Endothelial cell of umbilical vein (primary cell): ENCODE measurements at regions not wholly inside any gene's neighbourhood (a gene's known extent, or its start where the extent isn't known, plus 50 kb on each side); places are given as distances from the start of the nearest gene placed in this dataset.

ENCODE experiments used
- BruUV-seq: library from RNA; stranded (reverse); fragments of 400-500 nt; replicated peaks from 2 replicates; lab custom pipeline; 2021; lab: Mats Ljungman, UMichigan
- CTCF ChIA-PET: fragments of 300-600, 350-600 bp; sonication (Branson Sonifier 250); formaldehyde crosslinking; loops from one replicate; lab custom pipeline; 2021; ENCODE audit warnings: antibody characterized with exemption, inconsistent platforms; lab: Charles Lee
- POLR2A ChIA-PET: fragments of 300-600, 350-600 bp; sonication (Branson Sonifier 250); formaldehyde crosslinking; loops from one replicate; lab custom pipeline; 2021; ENCODE audit warnings: antibody characterized with exemption, inconsistent platforms; lab: Charles Lee
- DNase-seq: peaks from one replicate; pipeline ENCODE4 v3.0.0-alpha.2; 2011; ENCODE audit warnings: low read depth, low spot score
- FAIRE-seq: peaks from 2 replicates; lab custom pipeline; 2011; peaks lifted over from hg19 to GRCh38; lab: Jason Lieb, UNC
- H2AFZ ChIP-seq: 2 replicates; pipeline ENCODE4 v1.6.0; 2012; ENCODE audit warnings: low read depth, low read length, control low read depth, inconsistent platforms
- H3K27ac ChIP-seq: 2 replicates; pipeline ENCODE4 v1.5.1; 2011; ENCODE audit warnings: low read depth, mild to moderate bottlenecking, control low read depth, low read length, moderate library complexity; ENCODE audit not compliant: insufficient read depth
- H3K27me3 ChIP-seq, 2 experiments: 2 replicates each; pipeline versions ENCODE4 v1.6.0 to v1.6.1; 2011; ENCODE audit warnings: low read length in 2 of 2, mixed read lengths in 1 of 2; ENCODE audit not compliant: control insufficient read depth in 2 of 2, insufficient read depth in 2 of 2
- H3K36me3 ChIP-seq, 2 experiments: 2 replicates in 1 of 2; 3 replicates in 1 of 2; pipeline ENCODE4 v1.5.1; 2011; ENCODE audit warnings: low read length in 2 of 2, mild to moderate bottlenecking in 1 of 2, moderate library complexity in 1 of 2; ENCODE audit not compliant: control insufficient read depth in 2 of 2, insufficient read depth in 2 of 2; ENCODE audit errors: extremely low read depth in 1 of 2
- H3K4me1 ChIP-seq: 3 replicates; pipeline ENCODE4 v1.5.1; 2011; ENCODE audit warnings: mild to moderate bottlenecking, low read length; ENCODE audit not compliant: control insufficient read depth, insufficient read depth; ENCODE audit errors: extremely low read depth
- H3K4me2 ChIP-seq: 2 replicates; pipeline ENCODE4 v1.6.1; 2011; ENCODE audit warnings: low read length, control low read depth, mixed read lengths; ENCODE audit not compliant: insufficient read depth
- H3K4me3 ChIP-seq, 3 experiments: fragments of 200-600 bp in 1 of 3; sonication (generic), shearing (Covaris generic) in 1 of 3; replicated peaks in 1 of 3; 2 replicates each; pipeline ENCODE4 v1.5.1; 2011 to 2016; ENCODE audit warnings: control low read depth in 3 of 3, low read length in 3 of 3, mild to moderate bottlenecking in 2 of 3, inconsistent platforms in 1 of 3, low read depth in 1 of 3, moderate library complexity in 1 of 3; ENCODE audit not compliant: insufficient read depth in 1 of 3
- H3K79me2 ChIP-seq: 2 replicates; pipeline ENCODE4 v1.6.0; 2012; ENCODE audit warnings: low read length, inconsistent platforms; ENCODE audit not compliant: control insufficient read depth, insufficient read depth
- H3K9ac ChIP-seq: replicated peaks from 2 replicates; pipeline ENCODE3; 2011; ENCODE audit warnings: low read length, control low read depth; ENCODE audit not compliant: insufficient read depth; ENCODE audit errors: extremely low read depth
- H3K9me1 ChIP-seq: replicated peaks from 3 replicates; pipeline ENCODE4 v1.6.0; 2011; ENCODE audit warnings: mild to moderate bottlenecking, low read length; ENCODE audit not compliant: control insufficient read depth, insufficient read depth; ENCODE audit errors: extremely low read depth
- H3K9me3 ChIP-seq: replicated peaks from 2 replicates; pipeline ENCODE4 v1.5.1; 2012; ENCODE audit warnings: low read length, inconsistent platforms; ENCODE audit not compliant: control insufficient read depth, insufficient read depth
- H4K20me1 ChIP-seq: replicated peaks from 2 replicates; pipeline ENCODE3; 2011; ENCODE audit warnings: mild to moderate bottlenecking, low read length; ENCODE audit not compliant: control insufficient read depth, insufficient read depth; ENCODE audit errors: extremely low read depth
- CTCF ChIP-seq, 2 donors: IDR thresholded peaks; 1 replicate in 1 of 2; 2 replicates in 1 of 2; pipeline ENCODE4 v1.5.1; 2011; ENCODE audit warnings: low read length in 2 of 2, mild to moderate bottlenecking in 2 of 2, moderate library complexity in 2 of 2, control low read depth in 1 of 2, inconsistent platforms in 1 of 2, low read depth in 1 of 2; ENCODE audit not compliant: insufficient read depth in 1 of 2; ENCODE audit errors: extremely low read depth in 1 of 2
- EZH2 ChIP-seq: IDR thresholded peaks from 2 replicates; pipeline ENCODE4 v1.6.1; 2012; ENCODE audit warnings: borderline replicate concordance, low read depth, mild to moderate bottlenecking, moderate library complexity, low read length, inconsistent platforms; ENCODE audit not compliant: severe bottlenecking
- FOS ChIP-seq: IDR thresholded peaks from 2 replicates; pipeline ENCODE4 v1.6.1; 2011; ENCODE audit warnings: mild to moderate bottlenecking, low read length, moderate library complexity, borderline replicate concordance; ENCODE audit not compliant: insufficient read depth
- GATA2 ChIP-seq: IDR thresholded peaks from 2 replicates; pipeline ENCODE4 v1.7.0; 2011; ENCODE audit warnings: low read depth, mild to moderate bottlenecking, moderate library complexity, mixed read lengths, low read length; ENCODE audit not compliant: insufficient read length, insufficient read depth
- JUN ChIP-seq: IDR thresholded peaks from 2 replicates; pipeline ENCODE4 v1.6.1; 2011; ENCODE audit warnings: borderline replicate concordance, low read depth; ENCODE audit not compliant: insufficient read length, insufficient read depth
- MAX ChIP-seq: IDR thresholded peaks from 2 replicates; pipeline ENCODE4 v1.6.1; 2011; ENCODE audit not compliant: insufficient read depth, insufficient read length
- MYC ChIP-seq: IDR thresholded peaks from one replicate; pipeline ENCODE4 v1.6.1; 2011; ENCODE audit warnings: mild to moderate bottlenecking, low read depth, low read length
- POLR2A ChIP-seq: IDR thresholded peaks from 2 replicates; pipeline ENCODE4 v1.6.1; 2012; ENCODE audit warnings: low read depth, mild to moderate bottlenecking, control low read depth, low read length
- POLR2AphosphoS5 ChIP-seq: IDR thresholded peaks from 2 replicates; pipeline ENCODE4 v1.6.1; 2012; ENCODE audit warnings: low read depth, mild to moderate bottlenecking, control low read depth, low read length, moderate library complexity; ENCODE audit not compliant: insufficient read depth
- dilution Hi-C: fragments of 300-500 bp; cut with MboI; formaldehyde crosslinking; loops from one replicate; pipeline ENCODE4 v1.15.0; 2019; ENCODE audit warnings: low sequenced_read_pairs; ENCODE audit not compliant: extremely low pct_ligation_motif_present
- intact Hi-C: fragments of 100-400 bp; cut with micrococcal nuclease; formaldehyde crosslinking; loops from one replicate; pipeline ENCODE4 v1.10.0; 2022

- ChIA-PET POLR2A (no interaction called here), CTCF (no interaction called here)
- Histone ChIP-seq H3K4me3 (no peak overlapping the region), H3K27ac (no peak overlapping the region), H3K4me2 (no peak overlapping the region), H3K79me2 (no peaks in the 10 kb centered on the region), H2AFZ (no peak overlapping the region), H3K9me3 (no peaks in the 10 kb centered on the region), H3K9me1 (no peaks in the 10 kb centered on the region), H3K27me3 (no peaks in the 10 kb centered on the region), H3K4me1 (no peaks in the 10 kb centered on the region), H3K9ac (no peak overlapping the region), H4K20me1 (no peaks in the 10 kb centered on the region), H3K36me3 (no peaks in the 10 kb centered on the region)
- DNase-seq (no peak), FAIRE-seq (no peak)
- intact Hi-C loops: no loop called here
- BruUV-seq: no TSS peak
- TF ChIP-seq GATA2 (no peak), EZH2 (no peak), POLR2AphosphoS5 (no peak), POLR2A (no peak), CTCF (IDR thresholded peaks at IDR 0.05; ENCODE audit: extremely low read depth in 1 of 2, insufficient read depth in 1 of 2, low read depth in 1 of 2, low read length in 2 of 2) (no peak), MAX (no peak), JUN (no peak), FOS (no peak), MYC (no peak)
- dilution Hi-C loops: no loop called here
These were observed 268.7 kb upstream of the VCX3A start for GRCh38 chrX:6803607-6804006.
